ENCODE measurements at regions not wholly inside any gene's neighbourhood (a gene's known extent, or its start where the extent isn't known, plus 50 kb on each side); places are given as distances from the start of the nearest gene placed in this dataset.

DNA sequence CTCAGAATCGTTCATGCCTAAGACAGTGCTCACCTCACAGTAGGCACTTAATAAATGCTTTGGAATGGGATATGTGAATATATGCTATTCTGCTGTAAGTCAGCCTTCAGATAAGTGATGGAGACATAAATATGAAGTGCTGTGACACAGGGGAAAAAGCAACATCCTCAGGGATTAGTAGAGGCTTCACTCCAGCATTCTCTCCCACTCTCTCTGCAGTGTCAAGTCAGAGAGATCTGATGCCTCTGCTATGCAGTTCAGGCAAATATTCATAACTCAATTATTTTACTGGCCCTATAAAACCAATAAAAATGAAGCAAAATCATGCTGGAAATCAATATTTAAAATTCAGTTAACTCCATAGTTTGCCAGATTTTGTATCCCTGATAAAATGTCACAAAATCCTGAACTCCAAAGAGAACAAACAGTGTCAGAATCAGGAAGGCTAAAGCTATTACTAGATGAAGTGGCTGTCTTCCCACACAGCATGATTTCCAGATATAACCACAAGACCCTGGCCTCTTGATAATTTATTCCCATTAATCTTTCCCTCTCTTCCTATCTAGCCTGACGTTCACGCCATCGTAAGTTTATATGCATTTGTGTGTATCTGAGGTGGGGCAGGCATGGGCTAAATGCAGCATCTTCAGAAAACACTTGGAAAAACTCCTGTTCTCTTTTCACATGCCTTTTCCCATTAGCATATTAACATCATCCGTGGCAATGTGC lies 278.9 kb upstream of the ATP11B start:
- no peak overlapping the region for H3K9ac ChIP-seq (replicated peaks; ENCODE audit: extremely low read depth, insufficient read depth, low read length)
- DNase-seq (ENCODE audit: low read depth, low spot score) (no peak), FAIRE-seq (no peak)
- POLR2A ChIA-PET, result no interaction called here
- no peak for TF ChIP-seq POLR2AphosphoS5 (IDR thresholded peaks at IDR 0.05; ENCODE audit: insufficient read depth, low read depth, low read length)
- no peak for TF ChIP-seq GATA2 (IDR thresholded peaks at IDR 0.05; ENCODE audit: insufficient read depth, insufficient read length, low read depth, low read length)
- TF ChIP-seq MYC (IDR thresholded peaks at IDR 0.05; ENCODE audit: low read depth, low read length), result no peak
- no peak for TF ChIP-seq FOS (IDR thresholded peaks at IDR 0.05; ENCODE audit: borderline replicate concordance, insufficient read depth, low read length)
- no peak for TF ChIP-seq JUN (IDR thresholded peaks at IDR 0.05; ENCODE audit: borderline replicate concordance, insufficient read depth, insufficient read length, low read depth)
- no peak for TF ChIP-seq EZH2 (IDR thresholded peaks at IDR 0.05; ENCODE audit: borderline replicate concordance, low read depth, low read length, severe bottlenecking)
- TF ChIP-seq, protein P1, sequence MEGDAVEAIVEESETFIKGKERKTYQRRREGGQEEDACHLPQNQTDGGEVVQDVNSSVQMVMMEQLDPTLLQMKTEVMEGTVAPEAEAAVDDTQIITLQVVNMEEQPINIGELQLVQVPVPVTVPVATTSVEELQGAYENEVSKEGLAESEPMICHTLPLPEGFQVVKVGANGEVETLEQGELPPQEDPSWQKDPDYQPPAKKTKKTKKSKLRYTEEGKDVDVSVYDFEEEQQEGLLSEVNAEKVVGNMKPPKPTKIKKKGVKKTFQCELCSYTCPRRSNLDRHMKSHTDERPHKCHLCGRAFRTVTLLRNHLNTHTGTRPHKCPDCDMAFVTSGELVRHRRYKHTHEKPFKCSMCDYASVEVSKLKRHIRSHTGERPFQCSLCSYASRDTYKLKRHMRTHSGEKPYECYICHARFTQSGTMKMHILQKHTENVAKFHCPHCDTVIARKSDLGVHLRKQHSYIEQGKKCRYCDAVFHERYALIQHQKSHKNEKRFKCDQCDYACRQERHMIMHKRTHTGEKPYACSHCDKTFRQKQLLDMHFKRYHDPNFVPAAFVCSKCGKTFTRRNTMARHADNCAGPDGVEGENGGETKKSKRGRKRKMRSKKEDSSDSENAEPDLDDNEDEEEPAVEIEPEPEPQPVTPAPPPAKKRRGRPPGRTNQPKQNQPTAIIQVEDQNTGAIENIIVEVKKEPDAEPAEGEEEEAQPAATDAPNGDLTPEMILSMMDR (IDR thresholded peaks at IDR 0.05; ENCODE audit: extremely low read depth in 1 of 2, insufficient read depth in 1 of 2, low read depth in 1 of 2, low read length in 2 of 2), result no peak
- TF ChIP-seq, protein P2, sequence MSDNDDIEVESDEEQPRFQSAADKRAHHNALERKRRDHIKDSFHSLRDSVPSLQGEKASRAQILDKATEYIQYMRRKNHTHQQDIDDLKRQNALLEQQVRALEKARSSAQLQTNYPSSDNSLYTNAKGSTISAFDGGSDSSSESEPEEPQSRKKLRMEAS (IDR thresholded peaks at IDR 0.05; ENCODE audit: insufficient read depth, insufficient read length), result no peak
- no peak for TF ChIP-seq POLR2A (IDR thresholded peaks at IDR 0.05; ENCODE audit: low read depth, low read length)
- CTCF ChIA-PET, result no interaction called here
- dilution Hi-C loops (cut with MboI; ENCODE audit: extremely low pct_ligation_motif_present, low sequenced_read_pairs), result no loop called here
- intact Hi-C loops (cut with micrococcal nuclease), result no loop called here
- no peak overlapping the region for H3K27ac ChIP-seq (ENCODE audit: insufficient read depth, low read depth, low read length)
- H4K20me1 ChIP-seq (replicated peaks; ENCODE audit: control insufficient read depth, extremely low read depth, insufficient read depth, low read length), result no peaks in the 10 kb centered on the region
- H3K36me3 ChIP-seq (ENCODE audit: control insufficient read depth in 2 of 2, extremely low read depth in 1 of 2, insufficient read depth in 2 of 2, low read length in 2 of 2), result no peaks in the 10 kb centered on the region
- no peak overlapping the region for H2AFZ ChIP-seq (ENCODE audit: low read depth, low read length)
- H3K9me3 ChIP-seq (replicated peaks; ENCODE audit: control insufficient read depth, insufficient read depth, low read length), result no peaks in the 10 kb centered on the region
- no peaks in the 10 kb centered on the region for H3K9me1 ChIP-seq (replicated peaks; ENCODE audit: control insufficient read depth, extremely low read depth, insufficient read depth, low read length)
- H3K4me2 ChIP-seq (ENCODE audit: insufficient read depth, low read length), result no peak overlapping the region
- no peaks in the 10 kb centered on the region for H3K27me3 ChIP-seq (ENCODE audit: control insufficient read depth in 2 of 2, insufficient read depth in 2 of 2, low read length in 2 of 2)
- no peaks in the 10 kb centered on the region for H3K4me1 ChIP-seq (ENCODE audit: control insufficient read depth, extremely low read depth, insufficient read depth, low read length)
- BruUV-seq (replicated peaks), result no TSS peak
- no peak overlapping the region for H3K4me3 ChIP-seq (replicated peaks in 1 of 3; ENCODE audit: insufficient read depth in 1 of 3, low read depth in 1 of 3, low read length in 3 of 3)
- no peaks in the 10 kb centered on the region for H3K79me2 ChIP-seq (ENCODE audit: control insufficient read depth, insufficient read depth, low read length)
